Activated naive CD4-positive, alpha-beta T cell treated with anti-CD3 and anti-CD28 coated beads, Interleukin-2, amount 10 ng/mL, durations not matched to agents 7 days and 5 days (primary cell): ENCODE measurements at regions not wholly inside any gene's neighbourhood (a gene's known extent, or its start where the extent isn't known, plus 50 kb on each side); places are given as distances from the start of the nearest gene placed in this dataset.

Source experiments
- CTCF ChIA-PET: fragments of 350-600 bp; sonication (Branson Sonifier 250); formaldehyde crosslinking; loops from one replicate; lab custom pipeline; 2021; ENCODE audit warnings: antibody characterized with exemption; lab: Charles Lee
- DNase-seq: peaks from one replicate; pipeline ENCODE4 v3.0.0-alpha.2; 2020
- H3K27ac Mint-ChIP-seq: one replicate; pipeline ENCODE4 v1.8.0; 2021; ENCODE audit warnings: mild to moderate bottlenecking, moderate library complexity, mixed read lengths
- H3K27me3 Mint-ChIP-seq: one replicate; pipeline ENCODE4 v1.8.0; 2021; ENCODE audit warnings: mild to moderate bottlenecking, mixed read lengths
- H3K36me3 Mint-ChIP-seq: one replicate; pipeline ENCODE4 v1.8.0; 2021; ENCODE audit warnings: mixed read lengths
- H3K4me1 Mint-ChIP-seq: one replicate; pipeline ENCODE4 v1.8.0; 2021; ENCODE audit warnings: mixed read lengths
- H3K4me3 Mint-ChIP-seq: one replicate; pipeline ENCODE4 v1.8.0; 2021; ENCODE audit warnings: mild to moderate bottlenecking, moderate library complexity, mixed read lengths
- H3K9me3 Mint-ChIP-seq: one replicate; pipeline ENCODE4 v1.8.0; 2021; ENCODE audit warnings: mixed read lengths

DNA sequence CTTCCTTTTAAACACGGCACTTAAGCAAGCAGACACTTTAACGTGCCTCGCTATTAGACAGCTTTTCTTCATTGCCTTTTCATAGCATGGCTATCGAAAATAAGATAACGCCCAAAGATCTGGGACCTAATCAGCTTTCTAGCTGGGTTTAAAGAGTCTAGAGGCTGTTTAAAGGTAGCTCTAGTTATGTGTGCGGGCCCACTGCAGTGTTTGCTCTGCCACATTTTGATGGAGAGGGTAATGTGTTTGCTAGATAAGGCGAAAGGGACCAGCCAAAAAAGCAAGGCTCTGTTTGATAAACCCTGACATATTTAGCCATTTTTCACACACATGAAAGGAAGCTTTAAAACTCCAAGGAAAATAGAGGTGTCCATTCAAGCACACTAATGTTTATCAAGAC is 91.6 kb downstream of the NR2F2 start:
- DNase-seq, result no peak
- Mint-ChIP-seq H3K4me1 (no peaks in the 10 kb centered on the region), H3K27ac (no peak overlapping the region), H3K9me3 (no peaks in the 10 kb centered on the region), H3K27me3 (peaks cover 31% of the 10 kb centered on the region), H3K36me3 (no peaks in the 10 kb centered on the region), H3K4me3 (no peak overlapping the region)
- CTCF ChIA-PET, result no interaction called here

DNA sequence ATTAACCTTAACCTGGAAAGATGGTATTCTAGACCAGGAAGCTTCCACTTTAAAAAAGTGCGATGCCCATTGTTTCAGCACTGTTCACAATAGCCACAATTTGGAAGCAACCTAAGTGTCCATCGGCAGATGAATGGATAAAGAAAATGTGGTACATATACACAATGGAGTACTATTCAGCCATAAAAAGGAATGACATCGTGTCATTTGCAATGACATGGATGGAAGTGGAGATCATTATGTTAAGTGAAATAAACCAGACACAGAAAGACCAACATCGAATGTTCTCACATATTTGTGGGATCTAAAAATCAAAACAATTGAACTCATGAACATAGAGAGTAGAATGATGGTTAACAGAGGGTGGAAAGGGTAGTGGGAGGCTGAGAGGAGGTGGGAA is 94.2 kb downstream of the NR2F2 start:
- Mint-ChIP-seq H3K27ac (peak overlapping the region; percentile 13), H3K4me1 (no peaks in the 10 kb centered on the region), H3K9me3 (no peaks in the 10 kb centered on the region), H3K4me3 (no peak overlapping the region), H3K27me3 (peaks cover 5% of the 10 kb centered on the region), H3K36me3 (no peaks in the 10 kb centered on the region)
- DNase-seq, result no peak
- CTCF ChIA-PET, result no interaction called here

DNA sequence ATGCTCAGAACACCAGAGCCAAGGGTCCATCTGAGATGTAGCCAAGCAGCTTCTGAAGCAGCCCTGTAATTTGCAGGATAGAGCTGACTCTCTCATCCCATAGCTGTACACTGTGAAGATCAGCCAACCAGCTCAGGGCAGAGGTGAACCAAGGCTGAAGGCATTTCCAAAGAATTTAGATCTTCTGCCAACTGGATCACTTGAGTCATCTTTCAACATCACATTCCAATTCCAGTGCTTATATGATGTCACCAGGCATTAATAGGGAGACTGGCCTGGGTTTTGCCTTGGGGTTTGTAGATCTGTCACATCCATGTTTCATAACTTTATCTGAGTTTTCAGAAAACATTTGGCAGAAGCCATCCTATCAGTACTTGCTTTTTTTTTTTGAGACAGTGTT is 98.2 kb downstream of the NR2F2 start:
- Mint-ChIP-seq H3K4me1 (no peaks in the 10 kb centered on the region), H3K9me3 (no peaks in the 10 kb centered on the region), H3K27ac (no peak overlapping the region), H3K27me3 (no peaks in the 10 kb centered on the region), H3K36me3 (no peaks in the 10 kb centered on the region), H3K4me3 (no peak overlapping the region)
- DNase-seq, result no peak
- CTCF ChIA-PET, result no interaction called here

DNA sequence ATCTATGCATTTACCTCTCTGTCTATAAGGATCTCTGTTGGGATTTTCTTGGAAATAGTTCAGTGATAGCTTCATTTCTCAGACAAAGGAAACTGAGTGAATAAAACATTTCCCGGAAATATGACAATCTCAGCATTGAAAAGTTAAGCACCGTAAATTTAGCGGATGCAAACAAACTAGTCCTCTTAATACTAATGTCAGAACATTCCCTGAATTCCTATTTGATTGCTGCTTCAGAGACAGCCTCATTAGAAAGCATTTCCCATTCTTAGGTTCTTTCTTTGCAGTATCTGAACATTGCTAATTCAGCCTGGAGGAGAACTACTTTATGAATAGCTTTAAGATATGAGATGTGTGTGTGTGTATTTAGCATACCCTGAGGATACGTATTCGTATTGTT is 101.3 kb downstream of the NR2F2 start:
- Mint-ChIP-seq H3K9me3 (no peaks in the 10 kb centered on the region), H3K36me3 (no peaks in the 10 kb centered on the region), H3K27ac (no peak overlapping the region), H3K4me3 (no peak overlapping the region), H3K27me3 (no peaks in the 10 kb centered on the region), H3K4me1 (no peaks in the 10 kb centered on the region)
- CTCF ChIA-PET, result no interaction called here
- no peak for DNase-seq

DNA sequence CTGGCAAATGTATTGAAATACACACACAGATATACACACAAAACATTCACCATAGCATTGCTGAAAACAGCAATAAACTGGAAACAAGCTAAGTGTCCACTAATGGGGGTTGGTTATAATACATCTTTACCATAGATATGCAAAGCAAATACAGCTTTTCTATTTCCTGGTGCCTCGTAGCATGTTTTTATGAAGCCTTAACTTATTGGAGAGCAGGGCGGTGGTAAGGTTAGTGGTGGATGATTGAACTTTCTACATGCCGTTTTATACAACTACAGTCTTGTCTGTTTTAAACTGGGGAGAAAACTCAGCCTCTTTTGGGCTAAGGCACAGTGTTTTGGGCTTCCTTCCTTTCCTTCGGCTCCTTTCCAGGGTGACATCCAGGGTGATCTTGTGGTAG is 104.5 kb downstream of the NR2F2 start:
- no peaks in the 10 kb centered on the region for H3K4me1 Mint-ChIP-seq
- H3K36me3 Mint-ChIP-seq, result no peaks in the 10 kb centered on the region
- H3K9me3 Mint-ChIP-seq, result no peaks in the 10 kb centered on the region
- CTCF ChIA-PET, result no interaction called here
- H3K27ac Mint-ChIP-seq, result no peak overlapping the region
- DNase-seq, result no peak
- no peaks in the 10 kb centered on the region for H3K27me3 Mint-ChIP-seq
- no peak overlapping the region for H3K4me3 Mint-ChIP-seq

DNA sequence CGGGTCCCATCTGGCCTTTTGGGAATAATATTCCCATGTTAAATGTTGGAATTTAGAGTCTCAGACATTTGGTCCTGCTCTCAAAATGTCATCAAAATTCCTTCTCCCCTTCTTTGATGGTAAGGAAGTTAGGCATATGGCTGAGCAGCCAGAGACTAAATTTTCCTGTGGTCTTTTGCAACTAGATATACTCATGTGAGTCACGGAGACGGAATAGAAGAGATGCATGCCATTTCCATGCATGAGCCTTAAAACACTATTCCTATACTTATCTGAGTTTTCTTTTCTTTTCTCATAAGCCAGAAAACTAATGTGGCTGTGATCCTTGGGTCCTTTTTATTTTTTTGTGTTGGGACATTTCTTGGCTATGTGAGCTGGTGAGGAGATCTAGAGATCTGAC is 105.3 kb downstream of the NR2F2 start:
- CTCF ChIA-PET, result no interaction called here
- no peaks in the 10 kb centered on the region for H3K27me3 Mint-ChIP-seq
- no peak overlapping the region for H3K4me3 Mint-ChIP-seq
- DNase-seq, result no peak
- no peaks in the 10 kb centered on the region for H3K36me3 Mint-ChIP-seq
- no peaks in the 10 kb centered on the region for H3K4me1 Mint-ChIP-seq
- no peaks in the 10 kb centered on the region for H3K9me3 Mint-ChIP-seq
- no peak overlapping the region for H3K27ac Mint-ChIP-seq

DNA sequence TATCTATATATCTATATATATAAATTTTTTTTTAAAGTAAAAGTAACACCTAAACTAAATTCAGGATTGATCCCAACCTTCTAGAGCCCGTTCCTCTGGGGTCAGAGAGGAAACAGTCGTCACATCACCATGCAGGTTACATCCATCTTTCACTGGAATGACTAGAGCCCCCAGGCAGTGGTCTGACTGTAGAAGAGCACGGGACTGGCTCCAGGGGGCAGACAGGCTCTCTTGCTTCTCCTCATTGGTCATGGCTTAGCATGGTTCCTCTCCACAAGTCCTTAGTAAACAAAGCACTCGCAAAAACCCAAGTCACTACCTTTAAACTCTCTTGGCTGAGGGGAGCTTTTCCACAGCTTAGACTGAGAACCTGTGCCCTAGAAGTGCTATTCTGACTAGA is 110.5 kb downstream of the NR2F2 start:
- Mint-ChIP-seq H3K27me3 (no peaks in the 10 kb centered on the region), H3K36me3 (no peaks in the 10 kb centered on the region), H3K4me1 (no peaks in the 10 kb centered on the region), H3K4me3 (no peak overlapping the region), H3K27ac (no peak overlapping the region), H3K9me3 (no peaks in the 10 kb centered on the region)
- no peak for DNase-seq
- CTCF ChIA-PET, result no interaction called here

DNA sequence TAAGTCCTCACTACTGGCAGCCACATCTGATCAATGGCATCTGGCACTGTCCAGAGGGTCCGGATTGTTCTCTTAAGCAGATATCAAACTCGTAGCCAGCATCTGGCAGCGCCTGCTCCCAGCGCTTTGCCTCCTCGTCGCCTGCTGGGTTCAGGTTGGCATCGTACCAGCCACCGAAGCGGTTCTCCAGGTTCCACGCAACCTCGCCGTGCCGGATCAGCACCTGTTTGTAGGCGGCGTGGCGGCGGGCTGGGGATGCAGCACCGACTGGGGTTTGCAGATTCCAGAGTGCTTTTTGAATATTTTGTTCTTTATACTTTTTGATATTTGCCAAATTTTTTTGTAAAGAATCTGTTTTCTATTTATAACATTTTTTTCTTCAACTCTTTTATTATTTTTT is 111.6 kb downstream of the NR2F2 start:
- Mint-ChIP-seq H3K27ac (no peak overlapping the region), H3K36me3 (no peaks in the 10 kb centered on the region), H3K4me1 (no peaks in the 10 kb centered on the region), H3K9me3 (no peaks in the 10 kb centered on the region), H3K27me3 (no peaks in the 10 kb centered on the region), H3K4me3 (no peak overlapping the region)
- CTCF ChIA-PET, result no interaction called here
- no peak for DNase-seq

DNA sequence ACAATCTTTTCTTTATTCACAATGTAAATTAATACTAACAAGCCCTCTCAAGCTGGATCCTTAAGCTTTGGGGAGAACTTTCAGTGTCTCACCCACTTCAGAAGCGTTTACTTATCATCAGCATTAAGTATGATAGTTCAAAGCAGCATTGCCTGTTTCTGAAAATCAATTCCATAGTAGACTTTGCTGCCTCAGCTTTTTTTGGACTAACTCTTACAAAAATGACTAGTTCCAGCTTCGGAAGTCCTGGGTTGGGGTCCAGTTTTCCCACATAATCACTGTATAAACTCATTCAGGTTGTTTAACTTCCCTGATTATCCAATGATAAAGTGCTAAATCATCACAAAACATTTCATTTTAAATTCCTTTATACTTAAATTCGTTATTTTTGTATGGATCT is 114.4 kb downstream of the NR2F2 start:
- no peak overlapping the region for H3K4me3 Mint-ChIP-seq
- DNase-seq, result no peak
- H3K36me3 Mint-ChIP-seq, result no peaks in the 10 kb centered on the region
- CTCF ChIA-PET, result no interaction called here
- H3K27ac Mint-ChIP-seq, result no peak overlapping the region
- no peaks in the 10 kb centered on the region for H3K27me3 Mint-ChIP-seq
- no peaks in the 10 kb centered on the region for H3K9me3 Mint-ChIP-seq
- H3K4me1 Mint-ChIP-seq, result no peaks in the 10 kb centered on the region

DNA sequence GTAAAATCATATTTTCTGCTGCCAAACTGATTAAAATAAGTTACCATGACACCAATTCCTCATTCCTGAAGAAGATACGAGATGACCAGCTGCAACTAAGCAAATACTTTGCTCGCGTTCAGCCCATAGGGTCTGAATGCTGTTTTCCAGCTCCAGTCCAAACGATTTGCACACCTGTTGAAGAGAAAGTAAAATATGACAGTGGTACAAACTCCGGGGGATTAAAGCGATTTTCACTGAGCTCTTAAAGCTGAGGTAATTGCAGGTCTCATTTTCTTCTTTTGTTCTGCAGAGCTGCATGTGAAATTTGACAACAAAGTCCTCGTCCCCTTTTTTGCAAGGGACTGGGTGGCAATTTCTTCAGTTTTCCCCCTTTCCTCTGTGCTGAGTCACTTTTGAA is 118.4 kb downstream of the NR2F2 start:
- Mint-ChIP-seq H3K27me3 (no peaks in the 10 kb centered on the region), H3K36me3 (no peaks in the 10 kb centered on the region)
- CTCF ChIA-PET, result no interaction called here

DNA sequence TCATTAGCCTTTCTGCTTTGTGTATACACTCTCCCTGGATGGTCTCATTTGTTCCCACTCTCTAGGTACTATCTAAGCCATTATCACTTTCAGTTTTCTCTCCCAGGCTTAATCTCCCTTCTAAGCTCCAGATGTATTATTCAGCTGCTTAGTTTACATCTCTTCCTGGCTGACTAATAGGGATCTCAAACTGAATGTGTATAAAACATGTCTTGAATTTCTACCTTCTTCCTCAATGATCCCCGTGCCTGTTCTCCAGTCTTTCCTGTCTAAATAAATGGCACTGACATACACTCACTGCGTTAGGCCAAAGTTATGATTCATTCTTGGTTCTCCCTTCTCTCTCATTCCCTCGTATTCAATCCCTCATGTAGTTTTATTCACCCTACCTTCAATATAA is 127.3 kb downstream of the NR2F2 start:
- no peaks in the 10 kb centered on the region for H3K9me3 Mint-ChIP-seq
- H3K27ac Mint-ChIP-seq, result no peak overlapping the region
- no peak for DNase-seq
- CTCF ChIA-PET, result no interaction called here
- H3K27me3 Mint-ChIP-seq, result no peaks in the 10 kb centered on the region
- no peaks in the 10 kb centered on the region for H3K36me3 Mint-ChIP-seq
- no peaks in the 10 kb centered on the region for H3K4me1 Mint-ChIP-seq
- no peak overlapping the region for H3K4me3 Mint-ChIP-seq

More for the DNA sequence above, 118.4 kb downstream of the NR2F2 start:
- no peak for DNase-seq
- H3K9me3 Mint-ChIP-seq, result no peaks in the 10 kb centered on the region
- no peak overlapping the region for H3K27ac Mint-ChIP-seq
- H3K4me1 Mint-ChIP-seq, result no peaks in the 10 kb centered on the region
- no peak overlapping the region for H3K4me3 Mint-ChIP-seq

DNA sequence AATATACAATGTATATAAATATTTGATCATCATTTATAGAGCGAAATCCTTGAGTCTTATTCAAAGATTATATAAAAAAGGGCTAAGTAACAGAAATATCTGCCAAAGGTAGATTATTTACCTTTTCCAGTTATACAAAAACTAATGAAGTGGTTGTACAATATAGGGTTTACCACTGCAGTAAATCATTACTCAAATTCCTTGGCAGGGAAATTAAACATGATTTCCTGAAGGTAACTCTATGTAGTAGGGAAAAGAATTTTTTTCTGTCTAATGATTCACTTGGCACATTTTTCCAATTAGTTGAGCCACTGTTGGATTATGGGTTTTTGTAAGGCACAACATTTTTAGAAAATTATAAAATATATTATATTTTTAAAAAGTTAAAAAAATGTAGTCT is 129.6 kb downstream of the NR2F2 start:
- CTCF ChIA-PET, result no interaction called here
- Mint-ChIP-seq H3K27ac (no peak overlapping the region), H3K27me3 (no peaks in the 10 kb centered on the region), H3K9me3 (no peaks in the 10 kb centered on the region), H3K36me3 (no peaks in the 10 kb centered on the region), H3K4me3 (no peak overlapping the region), H3K4me1 (no peaks in the 10 kb centered on the region)
- DNase-seq, result no peak

DNA sequence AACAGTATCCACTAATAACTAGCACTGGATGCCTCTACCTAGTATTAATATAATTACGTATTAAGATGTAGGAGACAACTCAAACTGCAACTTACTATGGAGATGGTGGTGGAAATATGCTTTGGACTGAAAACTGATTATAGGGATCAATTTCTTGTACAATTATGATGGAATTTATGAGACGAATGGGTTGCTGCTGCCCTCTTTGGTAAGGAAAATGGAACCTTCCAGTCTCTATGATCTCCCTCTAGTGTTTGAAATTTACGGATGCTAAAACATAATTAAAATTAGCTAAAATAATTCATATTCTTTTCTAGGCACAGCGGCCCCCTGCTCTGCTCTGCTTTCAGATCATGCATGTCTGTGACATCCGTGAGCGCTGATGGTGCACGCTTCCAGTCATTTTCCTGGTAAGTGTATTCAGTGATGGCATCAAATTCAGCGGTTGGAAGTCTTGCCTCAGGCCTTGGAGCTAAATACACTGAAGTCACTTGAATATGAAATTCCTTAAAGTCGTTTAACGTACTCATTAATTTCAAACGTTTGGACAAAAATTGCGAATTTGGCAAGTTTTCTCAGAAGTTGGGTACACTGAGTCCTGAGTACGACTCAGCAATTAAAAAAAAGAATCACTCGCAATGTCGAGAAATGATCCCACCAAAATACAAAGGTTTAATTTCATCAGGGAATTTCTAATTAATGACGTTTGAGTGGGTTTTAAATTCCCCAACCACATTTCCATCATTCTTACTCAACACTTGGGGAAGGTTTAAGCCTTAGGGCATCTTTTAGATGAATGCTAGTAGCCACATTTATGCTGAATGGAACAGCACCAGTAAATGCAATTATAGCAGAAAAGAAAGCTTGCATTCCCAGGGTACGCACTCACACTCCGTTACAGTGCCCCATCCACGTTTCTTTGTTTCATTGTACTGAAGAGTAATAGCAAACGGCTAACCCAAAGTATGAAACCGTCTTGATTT is 132.6 kb downstream of the NR2F2 start:
- CTCF ChIA-PET, result no interaction called here
- H3K4me3 Mint-ChIP-seq, result no peak overlapping the region
- no peaks in the 10 kb centered on the region for H3K27me3 Mint-ChIP-seq
- H3K27ac Mint-ChIP-seq, result no peak overlapping the region
- no peaks in the 10 kb centered on the region for H3K4me1 Mint-ChIP-seq
- H3K9me3 Mint-ChIP-seq, result no peaks in the 10 kb centered on the region
- no peak for DNase-seq
- H3K36me3 Mint-ChIP-seq, result no peaks in the 10 kb centered on the region

DNA sequence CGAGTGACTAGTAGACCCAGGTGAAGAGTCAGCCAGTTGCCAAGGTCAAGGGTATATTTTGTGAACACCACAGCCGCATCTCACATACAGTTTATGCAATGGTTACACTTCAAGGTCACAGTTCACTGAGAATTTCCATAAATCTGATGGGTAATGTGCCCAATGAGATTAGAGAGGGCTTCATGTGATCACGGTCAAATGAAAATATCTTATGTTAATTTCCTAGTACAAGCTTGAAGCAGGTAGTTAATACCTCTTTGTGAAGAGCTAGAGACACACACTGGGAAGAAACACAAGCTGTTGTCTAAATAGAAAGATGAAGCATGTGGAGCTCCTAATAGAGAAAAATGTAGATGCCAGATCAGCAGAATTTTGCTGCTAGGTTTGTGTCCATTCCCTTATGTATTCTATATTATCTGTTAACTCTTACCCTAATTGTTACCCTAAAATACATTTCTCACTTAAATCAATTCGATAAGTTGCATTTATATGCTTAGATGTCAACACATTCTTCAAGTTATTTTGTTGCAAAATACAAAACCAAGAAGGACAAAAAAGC is 136.0 kb downstream of the NR2F2 start:
- no peak for DNase-seq
- Mint-ChIP-seq H3K4me1 (no peaks in the 10 kb centered on the region), H3K27ac (no peak overlapping the region), H3K36me3 (no peaks in the 10 kb centered on the region), H3K27me3 (no peaks in the 10 kb centered on the region), H3K4me3 (no peak overlapping the region), H3K9me3 (no peaks in the 10 kb centered on the region)
- CTCF ChIA-PET, result no interaction called here

DNA sequence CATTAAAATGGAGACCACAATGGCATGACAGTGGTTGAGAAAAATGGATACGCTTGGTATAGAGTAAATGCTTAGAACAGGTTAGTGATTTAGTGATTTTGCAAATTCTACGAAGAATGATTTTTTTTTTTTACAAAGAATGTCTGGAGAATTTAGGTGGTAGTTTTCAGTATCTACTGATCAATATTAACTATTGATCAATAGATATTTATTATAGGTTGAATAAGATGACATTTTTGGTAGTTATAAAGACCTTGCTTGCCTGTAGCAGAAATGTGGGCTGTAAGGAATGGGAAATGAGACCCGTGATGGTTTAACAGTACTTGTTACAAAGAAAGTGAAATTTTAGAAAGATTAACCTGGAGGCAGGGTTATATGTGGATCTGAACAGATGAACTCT is 137.5 kb downstream of the NR2F2 start:
- CTCF ChIA-PET, result no interaction called here

More for the DNA sequence above, 137.5 kb downstream of the NR2F2 start:
- Mint-ChIP-seq H3K27me3 (no peaks in the 10 kb centered on the region), H3K9me3 (peaks cover 2% of the 10 kb centered on the region), H3K4me3 (no peak overlapping the region), H3K27ac (no peak overlapping the region), H3K4me1 (no peaks in the 10 kb centered on the region), H3K36me3 (no peaks in the 10 kb centered on the region)
- DNase-seq, result no peak
